GM12875 (cell line): ENCODE measurements at regions not wholly inside any gene's neighbourhood (a gene's known extent, or its start where the extent isn't known, plus 50 kb on each side); places are given as distances from the start of the nearest gene placed in this dataset.

Source experiments
- H3K4me3 ChIP-seq: one replicate; pipeline ENCODE4 v1.5.1; 2011; ENCODE audit warnings: low read depth, low read length, control low read depth
- TF ChIP-seq, protein P1 (sequence below): IDR thresholded peaks from 2 replicates; pipeline ENCODE4 v1.5.1; 2011; ENCODE audit warnings: low read depth, mild to moderate bottlenecking, control low read depth, inconsistent platforms, low read length, moderate library complexity, borderline replicate concordance; ENCODE audit not compliant: insufficient read depth

DNA sequence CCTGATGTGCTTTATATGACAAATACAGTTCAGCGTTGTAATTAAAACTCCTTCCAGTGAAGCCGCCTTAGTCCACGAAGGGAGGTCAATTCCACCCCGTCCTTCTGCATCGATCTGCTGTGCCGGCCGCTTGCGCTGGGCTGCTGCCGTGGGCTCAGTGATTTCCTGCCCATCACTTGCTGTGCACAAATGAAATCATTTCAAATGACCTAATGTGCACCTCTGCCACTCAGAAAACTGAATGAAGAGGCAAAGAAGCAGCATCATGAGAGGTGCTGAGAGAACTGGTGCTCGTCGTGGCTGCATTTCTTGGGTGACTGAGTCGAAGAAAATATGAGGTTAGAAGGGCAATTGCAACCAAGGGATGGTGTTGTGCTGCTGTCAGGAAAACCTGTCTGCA is 144.3 kb upstream of the SYT6 start:
- TF ChIP-seq, protein P1, sequence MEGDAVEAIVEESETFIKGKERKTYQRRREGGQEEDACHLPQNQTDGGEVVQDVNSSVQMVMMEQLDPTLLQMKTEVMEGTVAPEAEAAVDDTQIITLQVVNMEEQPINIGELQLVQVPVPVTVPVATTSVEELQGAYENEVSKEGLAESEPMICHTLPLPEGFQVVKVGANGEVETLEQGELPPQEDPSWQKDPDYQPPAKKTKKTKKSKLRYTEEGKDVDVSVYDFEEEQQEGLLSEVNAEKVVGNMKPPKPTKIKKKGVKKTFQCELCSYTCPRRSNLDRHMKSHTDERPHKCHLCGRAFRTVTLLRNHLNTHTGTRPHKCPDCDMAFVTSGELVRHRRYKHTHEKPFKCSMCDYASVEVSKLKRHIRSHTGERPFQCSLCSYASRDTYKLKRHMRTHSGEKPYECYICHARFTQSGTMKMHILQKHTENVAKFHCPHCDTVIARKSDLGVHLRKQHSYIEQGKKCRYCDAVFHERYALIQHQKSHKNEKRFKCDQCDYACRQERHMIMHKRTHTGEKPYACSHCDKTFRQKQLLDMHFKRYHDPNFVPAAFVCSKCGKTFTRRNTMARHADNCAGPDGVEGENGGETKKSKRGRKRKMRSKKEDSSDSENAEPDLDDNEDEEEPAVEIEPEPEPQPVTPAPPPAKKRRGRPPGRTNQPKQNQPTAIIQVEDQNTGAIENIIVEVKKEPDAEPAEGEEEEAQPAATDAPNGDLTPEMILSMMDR = no peak
- no peak overlapping the region for H3K4me3 ChIP-seq

DNA sequence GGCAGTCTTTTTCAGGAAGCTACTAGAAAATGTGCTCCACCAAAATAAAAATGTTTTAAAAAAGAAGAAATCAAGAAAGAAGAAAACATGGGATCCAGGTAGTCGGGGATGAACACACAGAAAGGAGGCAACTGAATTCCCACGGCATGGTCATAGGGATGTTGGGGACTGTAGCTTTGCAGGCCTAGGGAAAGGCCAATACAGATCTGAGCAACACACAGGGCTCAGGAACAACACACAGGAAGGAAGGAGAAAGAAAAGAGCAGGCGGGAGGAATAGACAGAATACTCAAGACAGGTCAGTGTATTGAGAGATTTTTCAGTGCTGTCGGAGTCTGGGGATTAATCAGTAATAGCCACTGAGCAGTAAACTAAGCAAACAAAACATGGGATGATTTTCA is 142.7 kb upstream of the SYT6 start:
- TF ChIP-seq, protein P1 = no peak
- H3K4me3 ChIP-seq = no peak overlapping the region

DNA sequence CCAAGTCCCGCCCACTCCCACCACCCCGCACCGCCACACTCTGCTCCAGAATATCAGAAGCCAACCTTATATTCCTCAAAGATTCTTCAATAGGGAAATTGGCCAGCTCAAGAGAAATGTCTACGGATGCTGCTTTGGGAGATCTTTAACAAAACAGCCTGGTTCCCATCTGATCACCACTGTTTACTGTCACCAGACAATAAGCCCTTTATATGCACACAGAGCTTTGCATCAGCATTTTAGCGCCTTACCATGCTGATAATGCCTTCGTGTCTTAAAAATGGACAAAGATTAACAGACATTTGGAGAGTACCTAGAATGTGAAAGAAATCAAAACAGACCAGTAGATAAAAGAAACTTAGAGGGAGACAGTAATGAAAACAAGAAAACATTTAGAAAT is 141.7 kb upstream of the SYT6 start:
- TF ChIP-seq, protein P1 = no peak
- H3K4me3 ChIP-seq = no peak overlapping the region

DNA sequence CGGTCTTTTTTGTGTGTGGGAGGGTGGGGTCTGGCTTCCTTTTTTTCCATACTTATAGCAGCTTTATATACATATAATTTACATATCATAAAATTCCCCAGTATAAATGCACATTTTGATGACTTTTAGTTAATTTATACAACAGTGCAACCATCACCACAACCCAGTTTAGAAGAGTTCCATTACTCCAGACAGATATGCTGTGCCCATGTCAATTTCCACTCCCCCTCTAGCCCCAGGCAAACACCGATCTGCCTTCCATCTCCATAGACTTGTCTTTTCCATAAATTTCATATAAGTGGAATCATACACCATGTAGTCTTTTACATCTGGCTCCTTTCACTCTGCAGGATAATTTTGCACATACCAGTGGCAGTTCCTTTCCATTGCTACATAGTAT is 139.2 kb upstream of the SYT6 start:
- TF ChIP-seq, protein P1 = no peak
- H3K4me3 ChIP-seq = no peak overlapping the region

DNA sequence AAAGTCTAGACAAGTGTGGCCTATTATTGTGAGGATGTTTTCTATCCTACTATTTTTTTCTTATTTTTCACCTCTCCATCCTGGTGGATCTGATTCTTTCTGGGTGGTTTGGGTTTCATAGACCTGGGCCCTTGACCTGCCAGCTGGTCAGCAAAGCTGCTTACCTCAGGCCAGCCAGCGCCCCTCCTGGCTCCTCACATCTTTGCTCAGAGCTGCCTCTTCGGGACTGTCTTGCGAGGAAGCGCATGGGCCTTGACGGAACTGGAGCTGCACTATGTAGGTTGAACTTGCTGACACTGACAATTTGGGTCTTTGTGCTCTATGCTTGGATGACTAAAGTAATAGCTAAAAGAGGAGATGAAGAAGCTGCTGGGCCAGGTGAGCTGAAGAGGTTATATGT is 138.5 kb upstream of the SYT6 start:
- TF ChIP-seq, protein P1 = no peak
- no peak overlapping the region for H3K4me3 ChIP-seq

DNA sequence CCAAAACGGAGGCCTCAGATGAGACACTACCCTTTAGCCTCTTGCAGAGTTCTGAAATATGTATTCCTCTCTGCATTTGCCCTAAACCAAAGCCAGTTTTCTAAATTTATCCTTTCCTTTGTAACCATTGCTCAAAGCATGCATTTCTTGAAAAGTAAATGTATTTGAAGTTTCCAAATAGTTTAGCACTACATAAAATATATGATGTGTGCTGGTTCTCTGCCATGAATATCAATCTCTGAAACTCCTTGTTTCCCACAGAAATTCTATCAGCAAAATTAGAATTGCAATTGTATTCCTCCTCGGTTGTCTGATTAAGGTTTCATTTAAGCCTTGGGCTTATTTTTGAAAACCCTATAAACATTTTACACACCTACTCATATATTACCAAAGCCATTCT is 137.1 kb upstream of the SYT6 start:
- no peak overlapping the region for H3K4me3 ChIP-seq
- TF ChIP-seq, protein P1 = no peak

DNA sequence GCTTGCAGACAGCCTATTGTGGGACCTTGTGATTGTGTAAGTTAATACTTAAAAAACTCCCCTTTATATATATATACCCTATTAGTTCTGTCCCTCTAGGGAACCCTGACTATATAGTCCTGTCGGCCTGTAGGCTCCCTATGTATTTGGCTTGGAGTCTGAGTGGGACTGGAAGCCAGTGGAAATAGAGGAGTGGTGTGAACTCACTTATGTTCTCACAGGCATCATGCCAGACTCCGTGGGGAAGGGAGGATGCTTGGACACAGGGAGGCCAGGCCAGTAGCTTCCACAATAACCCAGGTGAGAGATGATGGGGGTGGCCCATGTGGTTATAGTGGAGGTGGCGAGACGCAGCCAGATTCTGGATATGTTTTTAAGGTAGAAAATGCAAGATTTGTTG is 136.7 kb upstream of the SYT6 start:
- TF ChIP-seq, protein P1 = no peak
- no peak overlapping the region for H3K4me3 ChIP-seq
